Prostate gland (tissue), 2 donors: ENCODE measurements at regions not wholly inside any gene's neighbourhood (a gene's known extent, or its start where the extent isn't known, plus 50 kb on each side); places are given as distances from the start of the nearest gene placed in this dataset.

Source experiments
- POLR2A ChIP-seq: fragments of 450-650 bp; IDR thresholded peaks from one replicate; pipeline ENCODE4 v1.6.1; 2016; ENCODE audit warnings: antibody characterized with exemption, mild to moderate bottlenecking
- POLR2AphosphoS5 ChIP-seq: sonication (generic); formaldehyde crosslinking; IDR thresholded peaks from one replicate; pipeline ENCODE4 v1.6.1; 2017; ENCODE audit warnings: antibody characterized with exemption
- TF ChIP-seq, protein P1 (sequence below), 4 experiments: fragments of 200-600 bp in 2 of 4; fragments of 450-650 bp in 2 of 4; sonication (generic) in 2 of 4; IDR thresholded peaks; 1 replicate in 3 of 4; 2 replicates in 1 of 4; pipeline ENCODE4 v1.5.1; 2016 to 2019; ENCODE audit warnings: antibody characterized with exemption in 4 of 4, mild to moderate bottlenecking in 2 of 4, moderate library complexity in 2 of 4

DNA sequence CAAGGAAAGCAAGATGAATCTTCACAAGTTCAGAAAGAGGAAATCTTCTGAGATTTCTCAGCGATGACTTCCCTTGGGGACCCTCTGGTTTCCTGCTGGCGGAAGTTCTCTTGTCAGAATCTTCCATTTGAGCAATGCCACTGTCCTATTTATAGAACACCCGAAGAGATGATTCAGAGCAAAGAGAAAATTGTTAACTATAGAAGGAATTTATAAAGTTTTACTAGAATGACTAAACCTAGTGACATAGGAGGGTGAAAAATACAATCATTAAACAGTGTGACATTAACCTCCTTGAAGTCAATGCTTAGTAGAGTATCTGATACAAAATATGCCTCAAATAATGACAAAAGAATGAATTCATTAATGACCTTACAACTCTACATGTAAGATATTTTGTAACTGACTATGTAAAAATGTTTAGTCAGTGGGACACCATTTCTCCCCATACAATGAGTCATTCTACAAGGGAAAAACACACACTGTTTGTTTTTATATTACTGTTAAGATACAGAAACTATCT lies 206.5 kb upstream of the CNTNAP2 start:
- TF ChIP-seq POLR2AphosphoS5 (no peak), POLR2A (no peak)
- TF ChIP-seq, protein P1, sequence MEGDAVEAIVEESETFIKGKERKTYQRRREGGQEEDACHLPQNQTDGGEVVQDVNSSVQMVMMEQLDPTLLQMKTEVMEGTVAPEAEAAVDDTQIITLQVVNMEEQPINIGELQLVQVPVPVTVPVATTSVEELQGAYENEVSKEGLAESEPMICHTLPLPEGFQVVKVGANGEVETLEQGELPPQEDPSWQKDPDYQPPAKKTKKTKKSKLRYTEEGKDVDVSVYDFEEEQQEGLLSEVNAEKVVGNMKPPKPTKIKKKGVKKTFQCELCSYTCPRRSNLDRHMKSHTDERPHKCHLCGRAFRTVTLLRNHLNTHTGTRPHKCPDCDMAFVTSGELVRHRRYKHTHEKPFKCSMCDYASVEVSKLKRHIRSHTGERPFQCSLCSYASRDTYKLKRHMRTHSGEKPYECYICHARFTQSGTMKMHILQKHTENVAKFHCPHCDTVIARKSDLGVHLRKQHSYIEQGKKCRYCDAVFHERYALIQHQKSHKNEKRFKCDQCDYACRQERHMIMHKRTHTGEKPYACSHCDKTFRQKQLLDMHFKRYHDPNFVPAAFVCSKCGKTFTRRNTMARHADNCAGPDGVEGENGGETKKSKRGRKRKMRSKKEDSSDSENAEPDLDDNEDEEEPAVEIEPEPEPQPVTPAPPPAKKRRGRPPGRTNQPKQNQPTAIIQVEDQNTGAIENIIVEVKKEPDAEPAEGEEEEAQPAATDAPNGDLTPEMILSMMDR (IDR thresholded peaks at IDR 0.05) = no peak
